ENCODE measurements at regions not wholly inside any gene's neighbourhood (a gene's known extent, or its start where the extent isn't known, plus 50 kb on each side); places are given as distances from the start of the nearest gene placed in this dataset.
"Not testable (repeated sequence)": the region's sequence is repeated elsewhere in the genome, so short reads cannot be mapped to it uniquely, and the experiment has no call there.

DNA sequence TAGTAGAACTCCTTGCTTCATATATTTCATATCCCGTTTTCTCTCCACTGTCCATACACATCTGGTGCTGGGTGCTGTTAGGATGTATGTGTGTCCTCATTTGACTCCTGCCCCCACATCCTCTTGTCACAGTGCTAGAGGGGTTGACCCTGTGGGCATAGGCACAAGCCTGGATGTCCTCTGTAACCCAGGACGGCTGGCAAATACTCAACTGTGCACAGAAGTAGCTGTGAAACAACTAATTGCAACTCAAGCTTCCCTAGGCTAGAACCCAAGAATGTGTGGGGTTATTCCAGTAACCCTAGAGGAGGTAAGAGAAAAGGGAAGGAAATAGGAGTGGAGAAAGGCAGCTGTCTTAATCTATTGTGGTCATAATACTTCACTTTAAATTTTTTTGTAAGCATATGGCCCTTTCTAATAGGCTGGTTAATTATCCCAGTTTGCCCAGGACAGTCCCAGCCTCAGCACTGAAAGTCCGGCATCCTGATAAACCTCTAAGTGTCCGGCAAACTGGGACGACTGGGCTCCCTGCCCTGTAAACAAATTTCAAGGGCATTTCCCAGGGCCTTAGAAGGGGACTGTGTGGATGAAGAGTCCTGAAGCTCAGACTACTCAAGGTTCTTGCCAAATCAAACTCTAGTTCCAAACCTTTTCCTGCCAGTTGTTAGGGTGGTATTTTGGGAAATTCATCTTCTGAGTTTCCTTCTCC is 283.2 kb upstream of the CELF2 start:
- DNase-seq: no peak

DNA sequence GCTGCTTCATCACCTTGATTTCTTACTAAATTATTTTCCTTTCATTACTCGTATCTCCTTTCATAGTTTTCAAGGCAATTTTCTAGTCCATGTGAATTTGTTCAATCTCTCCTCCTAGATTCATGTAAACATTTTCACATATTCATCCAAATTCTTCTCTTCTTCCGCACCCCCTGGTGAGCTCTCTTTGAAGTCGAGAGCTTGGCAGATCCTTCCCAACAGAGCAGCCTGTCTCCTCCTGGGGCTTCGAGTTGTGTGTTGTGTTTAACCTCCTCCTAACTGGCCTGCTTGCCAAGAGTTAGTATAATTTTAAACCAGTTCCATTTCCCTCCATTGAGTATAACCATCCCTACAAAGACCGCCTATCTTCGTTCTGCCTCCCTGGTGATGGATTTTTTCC is 272.4 kb upstream of the CELF2 start:
- DNase-seq: no peak

- no peak for DNase-seq
Measured at GRCh38 chr10:10755490-10755889, 262.2 kb upstream of the CELF2 start.

GRCh38 chr10:10758306-10758705 is 259.4 kb upstream of the CELF2 start:
- DNase-seq: no peak

GRCh38 chr10:10759806-10760205 is 257.9 kb upstream of the CELF2 start:
- not testable (repeated sequence) for DNase-seq

GRCh38 chr10:10765017-10765416 is 252.7 kb upstream of the CELF2 start:
- no peak for DNase-seq

DNA sequence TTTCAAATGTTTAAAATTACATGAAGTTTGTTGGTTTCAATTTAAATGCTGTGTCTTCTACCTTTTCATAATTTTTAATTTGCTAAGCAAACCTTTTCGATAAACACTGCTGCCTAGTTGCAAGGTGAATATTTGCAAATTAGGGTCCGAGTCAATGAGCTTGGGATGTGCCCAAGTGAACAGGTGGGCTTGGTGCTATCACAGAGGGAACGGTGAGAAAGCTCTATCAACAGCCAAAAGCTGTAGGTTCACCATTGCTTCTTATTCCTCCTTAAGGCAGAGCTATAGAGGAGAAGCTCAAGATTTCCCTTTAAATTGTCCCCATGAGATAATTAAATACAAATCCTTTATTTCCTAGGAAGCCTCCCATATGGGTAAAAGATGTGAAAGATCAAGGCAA is 245.3 kb upstream of the CELF2 start:
- DNase-seq: no peak

- no peak for DNase-seq
Measured at GRCh38 chr10:10772874-10773508, 244.7 kb upstream of the CELF2 start.

GRCh38 chr10:10774416-10774815 is 243.3 kb upstream of the CELF2 start:
- no peak for DNase-seq

DNA sequence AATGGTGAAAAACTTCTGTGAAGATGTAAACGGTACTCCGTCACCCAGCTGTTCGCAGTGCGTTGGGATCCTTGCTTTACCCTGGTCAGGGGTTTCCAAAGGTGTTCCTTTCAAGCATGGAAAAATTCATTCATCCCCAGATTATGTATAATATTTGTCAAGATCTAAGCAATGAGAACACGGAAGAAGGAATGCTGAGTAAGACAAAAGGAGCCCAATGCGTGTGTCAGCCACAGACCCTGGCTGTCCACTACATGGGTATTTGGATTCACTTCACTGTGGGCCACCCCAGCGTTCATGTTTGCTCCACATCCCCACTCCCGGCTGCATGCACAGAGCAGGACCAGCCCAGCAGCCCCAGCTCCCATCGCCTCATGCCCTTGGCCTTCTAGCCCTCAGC is 241.3 kb upstream of the CELF2 start:
- DNase-seq: no peak

- no peak for DNase-seq
Measured at GRCh38 chr10:10777279-10777678, 240.4 kb upstream of the CELF2 start.

DNA sequence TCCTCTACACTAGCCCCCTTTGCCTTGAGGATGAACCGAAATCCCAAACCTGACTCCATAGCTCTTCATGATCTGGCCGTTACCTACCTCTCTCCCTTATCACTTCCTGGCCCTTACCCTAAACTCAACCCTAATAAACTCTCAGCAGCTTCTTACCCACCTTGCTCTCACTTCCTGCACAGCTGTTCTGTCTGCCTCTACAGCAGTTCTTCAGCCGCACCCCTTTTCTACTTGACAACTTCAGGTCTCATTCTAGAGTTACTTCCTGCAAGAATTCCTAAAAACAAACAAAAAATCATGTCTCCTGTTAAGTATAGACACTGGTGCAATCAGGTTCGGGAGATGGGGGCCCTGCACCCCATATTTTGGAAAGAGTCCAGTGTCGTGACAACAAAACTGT is 239.9 kb upstream of the CELF2 start:
- no peak for DNase-seq

DNA sequence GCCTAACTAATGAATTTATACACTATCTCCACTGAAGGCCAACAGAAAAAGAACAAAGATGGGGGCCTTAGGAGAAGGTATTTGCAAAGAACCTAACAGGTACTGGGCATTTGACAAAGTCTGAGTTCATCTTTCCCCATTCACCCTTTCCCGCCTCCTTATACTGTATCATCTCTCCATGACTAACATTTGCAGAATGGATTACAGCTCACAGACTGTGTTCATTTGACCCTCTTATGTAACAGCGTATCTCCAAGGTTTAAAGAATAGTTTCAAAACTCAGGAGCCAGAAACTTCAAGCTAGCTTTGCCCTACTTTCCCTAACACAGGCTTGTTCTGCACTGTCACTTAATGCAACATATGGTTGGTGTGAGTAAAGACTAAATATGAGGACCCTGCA is 238.7 kb upstream of the CELF2 start:
- DNase-seq: no peak

DNA sequence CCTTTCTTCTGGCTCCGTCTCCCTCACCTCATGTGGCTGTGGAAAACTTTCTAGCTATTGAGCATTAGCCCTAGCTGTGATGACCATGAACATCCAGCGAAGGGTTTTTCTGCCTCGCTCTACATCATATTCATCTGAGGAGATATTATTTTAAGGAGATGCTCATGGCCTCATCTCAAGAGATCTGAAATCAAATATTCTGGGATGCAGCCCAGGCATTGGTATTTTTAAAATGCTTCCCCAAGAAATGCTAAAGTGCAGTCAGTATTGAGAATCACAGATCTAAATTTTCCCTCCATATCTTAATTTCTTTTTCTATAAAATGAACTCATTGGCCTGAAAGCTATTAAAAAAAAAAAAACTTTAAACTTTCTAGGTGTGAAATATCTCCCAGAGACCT is 238.2 kb upstream of the CELF2 start:
- DNase-seq: no peak

DNA sequence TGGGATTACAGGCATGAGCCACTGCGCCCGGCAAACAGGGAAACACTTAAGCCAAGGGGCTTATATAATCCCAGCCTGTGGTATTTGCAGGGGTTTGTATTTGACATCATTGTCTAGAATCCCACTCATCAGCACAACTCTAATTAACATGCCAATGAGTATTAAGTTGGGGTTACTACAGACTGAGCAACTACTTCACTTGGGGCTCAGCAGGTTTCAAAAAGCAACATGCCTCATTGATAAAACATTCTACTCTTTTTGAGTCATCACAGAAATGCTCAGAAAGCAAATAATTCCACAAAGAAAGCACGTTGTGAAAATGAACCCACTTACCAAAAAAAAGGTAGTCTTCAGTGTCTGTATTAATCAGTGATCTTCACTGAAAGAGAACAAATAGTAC is 236.9 kb upstream of the CELF2 start:
- no peak for DNase-seq

- no peak for DNase-seq
Measured at GRCh38 chr10:10782603-10783002, 235.1 kb upstream of the CELF2 start.

- DNase-seq: no peak
Measured at GRCh38 chr10:10785627-10786026, 232.0 kb upstream of the CELF2 start.

DNA sequence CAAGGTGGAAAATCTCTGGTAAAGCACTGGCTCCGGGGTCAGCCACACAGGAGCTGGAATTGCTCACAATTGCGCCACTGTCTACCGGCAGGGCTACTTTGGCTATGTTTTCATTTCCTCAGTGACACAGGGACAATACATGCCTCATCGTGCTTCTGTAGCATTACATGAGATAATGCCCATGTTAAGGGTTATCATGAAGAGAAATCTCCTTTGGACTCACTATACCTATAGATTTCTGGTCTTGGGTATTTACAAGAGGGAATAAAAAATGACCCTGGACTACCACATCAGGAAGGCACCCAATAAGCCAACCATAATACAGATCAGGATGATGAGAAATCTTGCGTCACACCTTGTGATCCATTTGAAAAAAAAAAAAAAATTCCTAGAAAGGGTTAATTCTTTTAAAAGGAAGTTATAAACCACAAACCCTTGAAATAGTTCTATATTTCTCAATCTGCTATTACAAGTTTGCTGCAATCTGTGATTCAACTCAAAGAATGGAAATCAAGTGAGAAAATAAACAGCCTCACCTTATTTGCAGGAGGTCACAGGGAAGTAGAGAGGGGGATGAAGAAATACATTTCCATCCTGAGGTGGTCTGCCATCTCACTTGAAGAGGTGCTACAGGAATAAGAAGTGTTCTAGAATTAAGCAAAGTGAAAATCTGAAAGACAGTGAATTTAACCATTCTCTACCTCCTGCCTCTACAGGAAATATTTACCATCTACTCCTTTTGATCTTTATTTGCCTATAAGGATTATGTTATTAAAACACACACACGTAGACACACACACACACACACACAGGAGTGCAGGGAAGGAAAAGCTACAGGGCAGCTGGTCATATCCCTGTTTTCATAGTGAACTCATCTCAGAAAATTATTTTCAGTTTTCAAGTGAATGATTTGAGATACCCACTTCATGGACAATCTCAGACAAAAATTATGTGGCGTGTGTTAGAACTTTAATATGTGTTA is 231.3 kb upstream of the CELF2 start:
- no peak for DNase-seq

DNA sequence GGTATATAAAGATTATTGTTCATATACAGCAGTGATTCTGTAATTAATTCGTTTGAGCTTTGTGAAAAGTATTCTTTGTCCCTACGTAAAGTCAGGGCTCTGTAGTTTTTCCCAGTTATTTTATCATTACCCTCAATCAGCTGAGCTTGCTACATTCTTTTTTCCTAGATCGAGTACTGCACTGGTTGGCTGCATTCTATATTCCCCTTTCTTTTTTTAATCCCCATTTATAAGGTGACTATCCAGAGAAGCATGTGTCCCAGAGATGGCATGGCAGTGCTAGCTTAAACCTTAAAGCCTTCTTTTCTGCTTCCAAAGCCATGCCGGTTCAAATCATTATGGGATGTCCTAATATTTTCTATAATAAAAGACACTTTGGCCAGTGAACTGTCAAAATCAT is 230.1 kb upstream of the CELF2 start:
- no peak for DNase-seq

DNA sequence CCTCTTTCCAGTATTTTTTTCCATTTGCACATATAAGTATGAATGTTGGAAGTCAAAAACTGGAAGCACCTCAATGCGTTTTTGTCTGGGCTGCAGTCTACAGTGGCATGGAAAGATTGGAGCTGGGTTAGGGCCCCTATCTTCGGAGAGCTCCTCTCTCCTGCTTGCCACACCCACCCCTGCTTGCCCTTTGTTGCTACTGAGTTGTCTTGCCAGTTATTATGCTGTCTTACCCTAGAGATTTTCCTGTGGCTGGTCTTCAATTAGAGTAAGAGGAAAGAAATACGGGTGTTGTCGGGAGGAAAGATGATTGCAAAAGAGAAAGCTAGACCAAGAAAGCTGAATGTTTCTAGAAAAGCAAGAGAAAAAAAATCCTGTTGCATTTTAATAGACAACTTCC is 228.9 kb upstream of the CELF2 start:
- no peak for DNase-seq

- DNase-seq: no peak
Measured at GRCh38 chr10:10791869-10792268, 225.8 kb upstream of the CELF2 start.

DNA sequence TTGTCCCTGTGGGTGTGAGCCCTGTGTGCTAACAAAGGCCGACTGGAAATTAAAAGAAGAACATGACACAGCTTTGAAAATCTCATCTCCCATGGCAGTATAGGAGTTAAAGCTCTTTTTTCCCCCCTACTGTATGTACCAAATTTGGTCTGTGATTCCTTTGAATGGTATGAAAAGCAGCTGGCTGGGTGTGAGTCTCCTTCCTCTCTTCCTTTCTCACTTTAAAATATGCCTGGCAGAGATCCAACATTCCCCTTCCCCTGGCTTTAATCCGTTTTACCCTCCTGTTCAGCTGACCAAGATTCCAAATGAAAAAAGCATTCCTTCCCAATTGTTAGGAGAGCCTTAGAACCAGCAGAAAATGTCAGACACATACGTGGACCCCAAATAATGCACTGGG is 225.0 kb upstream of the CELF2 start:
- DNase-seq: no peak

- DNase-seq: no peak
Measured at GRCh38 chr10:10794046-10794445, 223.6 kb upstream of the CELF2 start.

DNA sequence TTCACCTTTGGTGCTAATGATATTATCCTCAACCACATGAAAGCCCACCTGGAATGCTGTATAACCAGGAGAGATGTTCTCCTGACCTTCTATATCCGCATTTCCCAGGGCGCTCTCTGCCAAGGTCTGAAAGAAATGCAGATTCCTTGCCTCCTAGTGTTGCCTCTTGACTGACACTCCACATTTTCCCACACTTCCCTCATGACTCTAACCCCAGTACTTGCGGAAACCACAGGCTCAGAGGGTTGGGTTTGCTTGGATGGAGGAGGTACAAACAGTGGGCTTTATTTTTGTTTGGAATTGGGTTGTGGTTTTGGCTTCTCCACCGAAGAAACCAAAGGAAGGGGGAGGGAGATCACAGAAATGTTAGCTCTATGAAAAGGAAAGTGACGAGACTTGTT is 222.9 kb upstream of the CELF2 start:
- no peak for DNase-seq
